HUES6 (cell line): ENCODE measurements at regions not wholly inside any gene's neighbourhood (a gene's known extent, or its start where the extent isn't known, plus 50 kb on each side); places are given as distances from the start of the nearest gene placed in this dataset.

ENCODE experiments used
- H3K27ac ChIP-seq: 2 replicates; pipeline ENCODE4 v1.7.0; 2013; ENCODE audit warnings: low read depth, mild to moderate bottlenecking, low read length, inconsistent platforms
- H3K27me3 ChIP-seq: 2 replicates; pipeline ENCODE4 v1.6.1; 2013; ENCODE audit warnings: low read length; ENCODE audit not compliant: control insufficient read depth, insufficient read depth
- H3K36me3 ChIP-seq: 2 replicates; pipeline ENCODE4 v1.6.1; 2013; ENCODE audit warnings: low read length; ENCODE audit not compliant: control insufficient read depth, insufficient read depth
- H3K4me1 ChIP-seq: 2 replicates; pipeline ENCODE4 v1.6.1; 2013; ENCODE audit warnings: low read length; ENCODE audit not compliant: control insufficient read depth, insufficient read depth
- H3K4me3 ChIP-seq: 2 replicates; pipeline ENCODE4 v1.5.1; 2013; ENCODE audit warnings: low read depth, low read length
- H3K9ac ChIP-seq: one replicate; pipeline ENCODE4 v1.6.1; 2013; ENCODE audit warnings: mild to moderate bottlenecking, low read length
- H3K9me3 ChIP-seq: 2 replicates; pipeline ENCODE4 v1.6.1; 2013; ENCODE audit warnings: low read depth, low read length; ENCODE audit not compliant: control insufficient read depth, insufficient read depth

GRCh38 chr14:48792376-48793024 is 793.7 kb downstream of the RPS29 start:
- H3K4me3 ChIP-seq = no peak overlapping the region
- no peaks in the 10 kb centered on the region for H3K27me3 ChIP-seq
- no peaks in the 10 kb centered on the region for H3K36me3 ChIP-seq
- no peak overlapping the region for H3K27ac ChIP-seq
- H3K9me3 ChIP-seq = no peaks in the 10 kb centered on the region
- no peak overlapping the region for H3K9ac ChIP-seq
- 0 out of 2 replicates have a peak, but pooled peaks cover 7% of the 10 kb centered on the region for H3K4me1 ChIP-seq

GRCh38 chr14:48788771-48789170 is 797.4 kb downstream of the RPS29 start:
- Histone ChIP-seq H3K27me3 (no peaks in the 10 kb centered on the region), H3K27ac (no peak overlapping the region), H3K36me3 (no peaks in the 10 kb centered on the region), H3K9me3 (no peaks in the 10 kb centered on the region), H3K4me1 (0 out of 2 replicates have a peak, but pooled peaks cover 7% of the 10 kb centered on the region), H3K9ac (no peak overlapping the region), H3K4me3 (no peak overlapping the region)

DNA sequence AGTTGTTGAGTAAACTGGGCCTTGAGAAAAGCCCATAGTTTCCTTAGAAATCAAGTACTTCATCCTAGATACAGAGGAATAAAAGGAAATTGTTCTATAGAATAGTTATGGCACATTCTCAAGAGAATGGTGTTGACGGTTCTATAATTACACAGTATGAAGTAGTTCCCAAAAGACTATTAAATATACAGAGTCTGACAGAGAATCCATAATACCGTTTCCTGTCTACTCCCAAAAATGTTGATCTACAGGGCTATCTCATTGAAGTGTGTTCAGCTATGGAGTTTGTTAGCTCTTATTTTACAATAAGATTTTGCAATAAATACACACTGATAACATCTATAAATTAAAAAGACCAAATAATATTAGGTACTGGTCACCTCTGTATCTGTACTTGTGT is 799.7 kb downstream of the RPS29 start:
- Histone ChIP-seq H3K4me3 (no peak overlapping the region), H3K27me3 (no peaks in the 10 kb centered on the region), H3K9me3 (no peaks in the 10 kb centered on the region), H3K9ac (no peak overlapping the region), H3K36me3 (no peaks in the 10 kb centered on the region), H3K27ac (no peak overlapping the region), H3K4me1 (no peaks in the 10 kb centered on the region)

DNA sequence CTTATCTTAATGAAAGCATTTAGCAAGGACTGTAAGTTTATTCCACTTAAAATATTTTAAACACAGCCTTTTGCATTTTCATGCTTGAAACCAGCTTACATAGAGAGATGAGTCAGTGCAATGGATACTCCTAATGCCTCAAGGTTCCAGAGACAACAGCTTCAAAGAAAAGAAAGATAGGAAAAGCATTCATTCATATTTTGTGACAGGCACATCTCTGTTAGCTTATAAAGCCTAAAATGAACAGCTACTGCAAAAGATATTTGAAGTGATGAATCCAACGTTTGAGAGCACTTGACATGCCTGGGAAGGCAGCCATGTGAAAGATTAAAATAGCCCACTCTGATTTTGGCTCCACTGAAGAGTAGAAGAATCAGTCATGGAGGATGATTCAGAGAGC is 814.5 kb downstream of the RPS29 start:
- no peaks in the 10 kb centered on the region for H3K4me1 ChIP-seq
- no peaks in the 10 kb centered on the region for H3K27me3 ChIP-seq
- no peak overlapping the region for H3K4me3 ChIP-seq
- H3K9ac ChIP-seq = no peak overlapping the region
- H3K27ac ChIP-seq = no peak overlapping the region
- H3K9me3 ChIP-seq = peaks cover 13% of the 10 kb centered on the region; the same call in 1 of the 2 replicates
- no peaks in the 10 kb centered on the region for H3K36me3 ChIP-seq

DNA sequence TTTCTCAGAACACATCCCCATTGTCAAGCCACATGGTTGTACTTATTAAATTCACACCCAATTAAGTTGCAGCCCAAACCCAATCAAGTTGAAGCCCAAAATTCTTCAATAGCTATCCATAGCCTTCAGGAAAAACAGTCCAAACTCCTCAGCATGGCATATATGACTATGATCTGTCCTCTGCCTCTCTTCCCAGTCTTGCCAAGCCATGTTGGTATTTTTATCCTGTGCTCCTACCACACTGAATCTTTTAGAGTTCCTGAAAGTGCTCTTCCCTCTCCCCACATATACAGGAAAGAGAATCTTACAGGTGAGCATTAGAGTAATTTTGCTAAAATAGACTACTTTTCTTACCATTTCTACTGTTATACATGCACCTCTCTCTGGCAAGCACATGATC is 834.9 kb downstream of the RPS29 start:
- Histone ChIP-seq H3K9me3 (no peaks in the 10 kb centered on the region), H3K27ac (no peak overlapping the region), H3K4me3 (no peak overlapping the region), H3K27me3 (no peaks in the 10 kb centered on the region), H3K36me3 (no peaks in the 10 kb centered on the region), H3K9ac (no peak overlapping the region), H3K4me1 (no peaks in the 10 kb centered on the region)

DNA sequence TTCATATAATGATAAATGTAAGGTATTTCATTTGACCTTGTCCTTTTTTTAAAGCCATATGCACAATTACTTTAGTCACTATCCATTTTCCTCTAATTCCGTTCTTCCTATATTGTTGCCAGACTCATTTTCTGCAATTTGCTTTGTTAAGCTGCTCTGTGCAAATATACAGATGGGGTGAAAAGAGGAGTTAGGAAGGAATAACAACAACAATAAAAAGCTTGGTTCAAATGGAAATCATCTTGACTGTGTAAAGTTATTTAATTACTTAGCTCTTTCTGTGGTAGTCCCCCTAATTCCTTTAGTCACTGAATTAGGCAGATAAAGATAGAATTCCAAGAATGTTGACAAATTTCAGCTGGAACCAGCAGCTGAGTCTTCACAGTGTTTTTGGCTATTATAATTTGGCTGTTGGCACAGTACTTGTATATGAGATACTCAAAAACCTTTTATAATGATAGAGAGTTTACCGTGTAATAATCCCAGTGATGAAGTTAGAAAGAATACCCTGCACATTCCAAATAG is 838.0 kb downstream of the RPS29 start:
- H3K9me3 ChIP-seq = no peaks in the 10 kb centered on the region
- H3K27ac ChIP-seq = no peak overlapping the region
- no peaks in the 10 kb centered on the region for H3K36me3 ChIP-seq
- no peaks in the 10 kb centered on the region for H3K27me3 ChIP-seq
- H3K4me1 ChIP-seq = no peaks in the 10 kb centered on the region
- H3K4me3 ChIP-seq = no peak overlapping the region
- no peak overlapping the region for H3K9ac ChIP-seq

- H3K27ac ChIP-seq = no peak overlapping the region
- no peaks in the 10 kb centered on the region for H3K9me3 ChIP-seq
These were observed 838.6 kb downstream of the RPS29 start for GRCh38 chr14:48747561-48748089.

DNA sequence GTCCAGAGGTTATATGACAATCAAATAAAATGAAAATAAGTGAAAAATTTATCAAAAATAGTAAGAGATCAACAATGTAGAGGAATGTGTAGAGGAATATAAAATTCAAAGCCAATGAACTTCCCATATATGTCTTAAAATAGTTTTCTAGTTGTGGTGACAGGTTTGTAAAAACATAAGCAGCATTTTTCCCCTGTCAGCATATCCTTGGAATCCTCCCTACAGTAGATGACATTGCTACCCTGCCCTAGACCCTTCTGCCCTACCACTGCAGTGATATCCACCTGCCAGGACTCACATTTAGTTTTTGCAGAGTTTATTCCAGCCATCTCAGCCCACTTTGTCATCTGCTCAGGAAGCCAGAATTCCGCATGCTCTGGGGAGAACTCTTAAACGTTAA is 842.0 kb downstream of the RPS29 start:
- H3K36me3 ChIP-seq = no peaks in the 10 kb centered on the region
- H3K27me3 ChIP-seq = no peaks in the 10 kb centered on the region
- H3K4me1 ChIP-seq = no peaks in the 10 kb centered on the region
- H3K27ac ChIP-seq = no peak overlapping the region
- no peak overlapping the region for H3K9ac ChIP-seq
- no peaks in the 10 kb centered on the region for H3K9me3 ChIP-seq
- no peak overlapping the region for H3K4me3 ChIP-seq

More at GRCh38 chr14:48747561-48748089, 838.6 kb downstream of the RPS29 start:
- no peaks in the 10 kb centered on the region for H3K4me1 ChIP-seq
- H3K4me3 ChIP-seq = no peak overlapping the region
- H3K27me3 ChIP-seq = no peaks in the 10 kb centered on the region
- H3K9ac ChIP-seq = no peak overlapping the region
- H3K36me3 ChIP-seq = no peaks in the 10 kb centered on the region

GRCh38 chr14:48738186-48738925 is 847.8 kb downstream of the RPS29 start:
- Histone ChIP-seq H3K36me3 (no peaks in the 10 kb centered on the region), H3K27ac (no peak overlapping the region), H3K4me1 (no peaks in the 10 kb centered on the region), H3K27me3 (no peaks in the 10 kb centered on the region), H3K9me3 (peaks cover 27% of the 10 kb centered on the region), H3K9ac (no peak overlapping the region), H3K4me3 (no peak overlapping the region)

GRCh38 chr14:48735607-48736006 is 850.6 kb downstream of the RPS29 start:
- peaks cover 31% of the 10 kb centered on the region for H3K9me3 ChIP-seq
- no peaks in the 10 kb centered on the region for H3K36me3 ChIP-seq
- H3K4me1 ChIP-seq = no peaks in the 10 kb centered on the region
- H3K27ac ChIP-seq = no peak overlapping the region
- H3K4me3 ChIP-seq = no peak overlapping the region
- no peaks in the 10 kb centered on the region for H3K27me3 ChIP-seq
- H3K9ac ChIP-seq = no peak overlapping the region

GRCh38 chr14:48731260-48731659 is 854.9 kb downstream of the RPS29 start:
- Histone ChIP-seq H3K9ac (no peak overlapping the region), H3K36me3 (no peaks in the 10 kb centered on the region), H3K9me3 (peaks cover 31% of the 10 kb centered on the region), H3K4me1 (no peaks in the 10 kb centered on the region), H3K27ac (no peak overlapping the region), H3K4me3 (no peak overlapping the region), H3K27me3 (no peaks in the 10 kb centered on the region)
